ENCODE measurements at regions not wholly inside any gene's neighbourhood (a gene's known extent, or its start where the extent isn't known, plus 50 kb on each side); places are given as distances from the start of the nearest gene placed in this dataset.

GRCh38 chr13:70490320-70490935 lies 382.2 kb upstream of the KLHL1 start:
- Histone ChIP-seq H3K9me3 (replicated peaks) (no peaks in the 10 kb centered on the region), H3K4me1 (replicated peaks) (no peaks in the 10 kb centered on the region), H3K36me3 (no peaks in the 10 kb centered on the region), H3K27me3 (replicated peaks) (no peaks in the 10 kb centered on the region), H3K4me3 (no peak overlapping the region), H3K27ac (no peak overlapping the region)
- no peak for DNase-seq (ENCODE audit: low read depth in 1 of 2, low spot score in 2 of 2)

- no peaks in the 10 kb centered on the region for H3K27me3 ChIP-seq (replicated peaks)
- DNase-seq (ENCODE audit: low read depth in 1 of 2, low spot score in 2 of 2) = no peak
- H3K27ac ChIP-seq = no peak overlapping the region
- no peak overlapping the region for H3K4me3 ChIP-seq
- H3K36me3 ChIP-seq = no peaks in the 10 kb centered on the region
- no peaks in the 10 kb centered on the region for H3K4me1 ChIP-seq (replicated peaks)
- H3K9me3 ChIP-seq (replicated peaks) = no peaks in the 10 kb centered on the region
Observed at GRCh38 chr13:70484931-70485330, 376.7 kb upstream of the KLHL1 start.

- no peak overlapping the region for H3K4me3 ChIP-seq
- no peaks in the 10 kb centered on the region for H3K27me3 ChIP-seq (replicated peaks)
- no peaks in the 10 kb centered on the region for H3K4me1 ChIP-seq (replicated peaks)
- H3K36me3 ChIP-seq = no peaks in the 10 kb centered on the region
- no peak for DNase-seq (ENCODE audit: low read depth in 1 of 2, low spot score in 2 of 2)
- no peak overlapping the region for H3K27ac ChIP-seq
- no peaks in the 10 kb centered on the region for H3K9me3 ChIP-seq (replicated peaks)
Observed at GRCh38 chr13:70483599-70484276, 375.5 kb upstream of the KLHL1 start.

- Histone ChIP-seq H3K4me1 (replicated peaks) (no peaks in the 10 kb centered on the region), H3K9me3 (replicated peaks) (no peaks in the 10 kb centered on the region), H3K4me3 (no peak overlapping the region), H3K36me3 (no peaks in the 10 kb centered on the region), H3K27me3 (replicated peaks) (no peaks in the 10 kb centered on the region), H3K27ac (no peak overlapping the region)
- DNase-seq (ENCODE audit: low read depth in 1 of 2, low spot score in 2 of 2) = no peak
Observed at GRCh38 chr13:70473907-70474306, 365.7 kb upstream of the KLHL1 start.

GRCh38 chr13:70469077-70469476 lies 360.8 kb upstream of the KLHL1 start:
- Histone ChIP-seq H3K27me3 (replicated peaks) (no peaks in the 10 kb centered on the region), H3K4me3 (no peak overlapping the region), H3K4me1 (replicated peaks) (no peaks in the 10 kb centered on the region), H3K36me3 (no peaks in the 10 kb centered on the region), H3K27ac (no peak overlapping the region), H3K9me3 (replicated peaks) (no peaks in the 10 kb centered on the region)
- DNase-seq (ENCODE audit: low read depth in 1 of 2, low spot score in 2 of 2) = no peak

- DNase-seq (ENCODE audit: low read depth in 1 of 2, low spot score in 2 of 2) = no peak
- no peaks in the 10 kb centered on the region for H3K36me3 ChIP-seq
- no peaks in the 10 kb centered on the region for H3K4me1 ChIP-seq (replicated peaks)
- no peak overlapping the region for H3K4me3 ChIP-seq
- no peaks in the 10 kb centered on the region for H3K9me3 ChIP-seq (replicated peaks)
- H3K27me3 ChIP-seq (replicated peaks) = no peaks in the 10 kb centered on the region
- no peak overlapping the region for H3K27ac ChIP-seq
Observed at GRCh38 chr13:70457474-70457873, 349.2 kb upstream of the KLHL1 start.

GRCh38 chr13:70448820-70449219 lies 340.6 kb upstream of the KLHL1 start:
- H3K4me1 ChIP-seq (replicated peaks) = no peaks in the 10 kb centered on the region
- no peaks in the 10 kb centered on the region for H3K36me3 ChIP-seq
- H3K4me3 ChIP-seq = no peak overlapping the region
- no peaks in the 10 kb centered on the region for H3K27me3 ChIP-seq (replicated peaks)
- DNase-seq (ENCODE audit: low read depth in 1 of 2, low spot score in 2 of 2) = no peak
- H3K9me3 ChIP-seq (replicated peaks) = no peaks in the 10 kb centered on the region
- H3K27ac ChIP-seq = no peak overlapping the region

- no peak for DNase-seq (ENCODE audit: low read depth in 1 of 2, low spot score in 2 of 2)
- Histone ChIP-seq H3K4me1 (replicated peaks) (no peaks in the 10 kb centered on the region), H3K36me3 (no peaks in the 10 kb centered on the region), H3K9me3 (replicated peaks) (no peaks in the 10 kb centered on the region), H3K27ac (no peak overlapping the region), H3K27me3 (replicated peaks) (no peaks in the 10 kb centered on the region), H3K4me3 (no peak overlapping the region)
Observed at GRCh38 chr13:70432276-70432805, 324.1 kb upstream of the KLHL1 start.

GRCh38 chr13:70430256-70430655 lies 322.0 kb upstream of the KLHL1 start:
- Histone ChIP-seq H3K4me3 (no peak overlapping the region), H3K36me3 (no peaks in the 10 kb centered on the region), H3K27me3 (replicated peaks) (no peaks in the 10 kb centered on the region), H3K4me1 (replicated peaks) (no peaks in the 10 kb centered on the region), H3K27ac (no peak overlapping the region), H3K9me3 (replicated peaks) (no peaks in the 10 kb centered on the region)
- no peak for DNase-seq (ENCODE audit: low read depth in 1 of 2, low spot score in 2 of 2)

- H3K4me3 ChIP-seq = no peak overlapping the region
- H3K4me1 ChIP-seq (replicated peaks) = no peaks in the 10 kb centered on the region
- no peaks in the 10 kb centered on the region for H3K27me3 ChIP-seq (replicated peaks)
- H3K9me3 ChIP-seq (replicated peaks) = no peaks in the 10 kb centered on the region
- no peaks in the 10 kb centered on the region for H3K36me3 ChIP-seq
- H3K27ac ChIP-seq = no peak overlapping the region
- DNase-seq (ENCODE audit: low read depth in 1 of 2, low spot score in 2 of 2) = no peak
Observed at GRCh38 chr13:70424928-70425327, 316.7 kb upstream of the KLHL1 start.

- Histone ChIP-seq H3K27ac (no peak overlapping the region), H3K36me3 (no peaks in the 10 kb centered on the region), H3K27me3 (replicated peaks) (no peaks in the 10 kb centered on the region), H3K4me3 (no peak overlapping the region), H3K9me3 (replicated peaks) (no peaks in the 10 kb centered on the region), H3K4me1 (replicated peaks) (no peaks in the 10 kb centered on the region)
- no peak for DNase-seq (ENCODE audit: low read depth in 1 of 2, low spot score in 2 of 2)
Observed at GRCh38 chr13:70424428-70424827, 316.2 kb upstream of the KLHL1 start.

- Histone ChIP-seq H3K4me1 (replicated peaks) (no peaks in the 10 kb centered on the region), H3K27me3 (replicated peaks) (no peaks in the 10 kb centered on the region), H3K4me3 (no peak overlapping the region), H3K9me3 (replicated peaks) (no peaks in the 10 kb centered on the region), H3K27ac (no peak overlapping the region), H3K36me3 (no peaks in the 10 kb centered on the region)
- no peak for DNase-seq (ENCODE audit: low read depth in 1 of 2, low spot score in 2 of 2)
Observed at GRCh38 chr13:70415136-70415535, 306.9 kb upstream of the KLHL1 start.

GRCh38 chr13:70408865-70409264 lies 300.6 kb upstream of the KLHL1 start:
- H3K27ac ChIP-seq = no peak overlapping the region
- no peak for DNase-seq (ENCODE audit: low read depth in 1 of 2, low spot score in 2 of 2)
- H3K36me3 ChIP-seq = no peaks in the 10 kb centered on the region
- no peaks in the 10 kb centered on the region for H3K9me3 ChIP-seq (replicated peaks)
- H3K27me3 ChIP-seq (replicated peaks) = no peaks in the 10 kb centered on the region
- no peak overlapping the region for H3K4me3 ChIP-seq
- no peaks in the 10 kb centered on the region for H3K4me1 ChIP-seq (replicated peaks)

- H3K4me3 ChIP-seq = no peak overlapping the region
- H3K36me3 ChIP-seq = no peaks in the 10 kb centered on the region
- DNase-seq (ENCODE audit: low read depth in 1 of 2, low spot score in 2 of 2) = no peak
- no peaks in the 10 kb centered on the region for H3K27me3 ChIP-seq (replicated peaks)
- H3K4me1 ChIP-seq (replicated peaks) = no peaks in the 10 kb centered on the region
- no peaks in the 10 kb centered on the region for H3K9me3 ChIP-seq (replicated peaks)
- no peak overlapping the region for H3K27ac ChIP-seq
Observed at GRCh38 chr13:70407486-70407885, 299.2 kb upstream of the KLHL1 start.
